ENCODE measurements at regions not wholly inside any gene's neighbourhood (a gene's known extent, or its start where the extent isn't known, plus 50 kb on each side); places are given as distances from the start of the nearest gene placed in this dataset.

DNA sequence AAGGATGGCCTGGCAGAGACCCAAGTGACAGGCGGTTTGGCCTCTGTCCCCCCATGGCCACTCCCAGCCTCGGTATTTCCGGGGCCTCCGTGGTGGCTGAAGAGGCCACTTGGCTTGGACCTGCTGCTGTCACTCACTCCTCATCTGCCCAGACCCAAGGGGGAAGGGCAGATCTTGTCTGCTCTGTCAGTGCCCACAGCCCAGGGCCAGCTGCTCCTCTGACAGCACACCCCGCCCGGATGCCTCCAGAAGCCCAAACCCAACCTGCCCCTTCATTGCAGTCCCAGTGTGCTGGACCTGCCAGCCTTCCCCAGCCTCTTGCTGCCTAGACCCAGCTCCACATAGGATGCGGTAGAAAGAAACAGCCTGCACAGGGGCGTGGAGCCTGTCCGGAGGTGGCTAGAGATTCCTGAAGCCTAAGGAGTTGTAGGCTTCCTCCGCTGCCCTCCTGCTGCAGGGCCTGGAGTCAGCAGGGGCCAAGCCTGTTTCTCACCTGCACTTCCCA, 52.0 kb downstream of the MAGEF1 start:
- Histone ChIP-seq H3K27ac (ENCODE audit: low read length) (no peak overlapping the region), H3K4me1 (ENCODE audit: control insufficient read depth, insufficient read depth, low read length) (no peaks in the 10 kb centered on the region), H3K9me3 (ENCODE audit: control insufficient read depth, low read length) (no peaks in the 10 kb centered on the region), H3K4me3 (ENCODE audit: low read length) (no peak overlapping the region), H3K27me3 (ENCODE audit: control insufficient read depth, insufficient read depth) (no peaks in the 10 kb centered on the region)
- 65% methylated on average over 10 of the region's 10 CpGs for WGBS
- DNase-seq (peak in 2 of 3 donors; percentile 30 to 32), ATAC-seq (peak in 1 of 2 donors; percentile 13)
- intact Hi-C loops (cut with DNase I) = no loop called here

DNA sequence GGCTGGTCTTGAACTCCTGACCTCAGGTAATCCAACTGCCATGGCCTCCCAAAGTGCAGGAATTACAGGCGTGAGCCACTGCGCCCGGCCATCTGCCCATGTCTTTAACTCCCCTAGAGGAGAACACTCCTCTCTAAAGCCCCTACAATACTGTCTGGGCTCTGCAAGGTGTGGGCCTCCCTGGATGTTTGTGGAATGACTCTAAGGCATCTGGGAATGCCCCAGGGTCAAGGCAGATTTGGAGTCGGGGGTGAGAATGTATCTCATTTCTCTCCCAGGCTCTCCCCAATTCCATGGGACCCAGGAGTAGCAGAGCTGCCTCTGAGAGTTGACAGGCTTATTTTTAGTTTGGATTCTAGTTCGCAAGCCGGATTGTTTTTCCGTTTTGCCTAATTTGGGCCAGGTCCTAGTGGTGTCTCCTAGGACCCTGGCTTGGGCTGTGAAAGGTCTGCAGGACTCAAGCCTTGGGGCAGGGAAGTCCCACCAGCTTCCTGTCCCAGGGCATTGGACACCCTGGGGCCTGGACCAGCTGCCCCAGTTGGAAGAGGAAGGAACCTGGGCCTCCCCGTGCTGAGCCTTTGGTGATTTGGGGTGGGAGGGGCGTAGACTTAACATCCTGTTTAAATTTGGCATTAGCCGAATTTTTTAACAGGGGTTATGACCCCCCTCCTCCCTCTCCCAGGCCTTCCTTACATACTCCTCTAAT, 53.5 kb downstream of the MAGEF1 start:
- no peaks in the 10 kb centered on the region for H3K4me1 ChIP-seq (ENCODE audit: control insufficient read depth, insufficient read depth, low read length)
- no peaks in the 10 kb centered on the region for H3K9me3 ChIP-seq (ENCODE audit: control insufficient read depth, low read length)
- intact Hi-C loops (cut with DNase I) = no loop called here
- ATAC-seq (peak; percentile 25 to 44), DNase-seq (peak in 1 of 3 donors; percentile 66)
- no peak overlapping the region for H3K27ac ChIP-seq (ENCODE audit: low read length)
- no peaks in the 10 kb centered on the region for H3K27me3 ChIP-seq (ENCODE audit: control insufficient read depth, insufficient read depth)
- H3K4me3 ChIP-seq (ENCODE audit: low read length) = no peak overlapping the region
- 53% methylated on average over 10 of the region's 10 CpGs for whole genome bisulfite sequencing

DNA sequence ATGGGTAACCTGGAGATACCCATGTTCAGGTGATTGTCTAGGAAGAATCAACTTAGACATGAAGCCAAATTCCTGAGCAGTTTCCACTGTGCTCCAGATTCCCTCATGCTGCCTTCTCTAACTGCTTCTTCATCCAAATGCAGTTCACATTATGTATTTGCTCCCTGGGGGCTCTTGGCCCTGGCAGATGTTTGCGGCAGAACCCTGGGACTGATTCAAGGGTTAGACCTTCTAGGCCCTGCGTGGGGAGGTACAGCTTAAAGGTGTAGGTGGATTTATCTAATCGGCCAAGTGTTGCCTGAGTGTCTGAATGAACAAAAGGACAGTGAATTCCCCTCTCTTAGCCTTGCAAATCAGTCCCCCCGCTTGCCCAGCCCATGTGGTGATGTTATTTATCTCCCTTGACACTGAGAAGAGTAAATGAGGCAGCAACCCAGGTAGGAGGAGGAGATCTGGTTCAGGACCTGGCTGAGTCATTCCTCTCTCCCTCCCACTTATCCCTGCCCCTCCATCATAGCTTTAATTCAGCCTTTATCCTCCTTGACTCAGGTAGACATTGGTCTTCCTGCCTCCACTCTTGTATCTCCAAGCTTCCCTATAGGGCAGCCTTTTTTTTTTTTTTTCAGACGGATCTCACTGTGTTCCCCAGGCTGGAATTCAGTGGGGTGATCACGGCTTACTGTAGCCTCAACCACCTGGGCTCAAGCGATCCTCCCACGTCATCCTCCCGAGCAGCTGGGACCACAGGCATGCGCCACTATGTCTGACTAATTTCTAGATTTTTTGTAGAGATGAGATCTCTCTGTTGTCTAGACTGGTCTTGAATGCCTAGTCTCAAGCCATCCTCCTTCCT, 54.8 kb downstream of the MAGEF1 start:
- Histone ChIP-seq H3K9me3 (ENCODE audit: control insufficient read depth, low read length) (no peaks in the 10 kb centered on the region), H3K4me1 (ENCODE audit: control insufficient read depth, insufficient read depth, low read length) (no peaks in the 10 kb centered on the region), H3K27me3 (ENCODE audit: control insufficient read depth, insufficient read depth) (no peaks in the 10 kb centered on the region), H3K27ac (ENCODE audit: low read length) (no peak overlapping the region), H3K4me3 (ENCODE audit: low read length) (no peak overlapping the region)
- intact Hi-C loops (cut with DNase I) = no loop called here
- ATAC-seq (peak in 1 of 2 donors; percentile 28), DNase-seq (peak in 1 of 3 donors; percentile 7)
- 81% methylated on average over 10 of the region's 10 CpGs for WGBS

DNA sequence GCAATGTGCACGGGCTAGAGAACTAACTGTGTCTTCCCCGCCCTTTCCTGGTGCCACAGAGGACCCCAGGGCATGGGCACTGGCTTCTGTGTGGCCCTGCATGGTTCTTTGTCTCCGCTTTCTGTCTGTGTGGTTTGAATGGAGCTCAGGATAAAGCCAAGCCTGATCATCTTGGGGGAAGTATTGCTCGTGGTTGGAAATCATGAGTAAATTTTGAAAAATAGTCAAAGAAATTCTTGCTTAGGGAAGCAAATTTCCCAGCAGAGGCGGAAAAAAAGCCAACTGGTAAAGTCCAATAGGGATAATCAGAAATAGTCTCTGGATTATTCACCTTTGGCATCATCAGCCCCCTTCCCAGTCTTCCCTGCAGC, 55.4 kb downstream of the MAGEF1 start:
- Histone ChIP-seq H3K4me3 (ENCODE audit: low read length) (no peak overlapping the region), H3K9me3 (ENCODE audit: control insufficient read depth, low read length) (no peaks in the 10 kb centered on the region), H3K27me3 (ENCODE audit: control insufficient read depth, insufficient read depth) (no peaks in the 10 kb centered on the region), H3K27ac (ENCODE audit: low read length) (no peak overlapping the region), H3K4me1 (ENCODE audit: control insufficient read depth, insufficient read depth, low read length) (no peaks in the 10 kb centered on the region)
- WGBS = 51% methylated on average over 5 of the region's 5 CpGs
- no peak for ATAC-seq
- intact Hi-C loops (cut with DNase I) = no loop called here
- DNase-seq = no peak

DNA sequence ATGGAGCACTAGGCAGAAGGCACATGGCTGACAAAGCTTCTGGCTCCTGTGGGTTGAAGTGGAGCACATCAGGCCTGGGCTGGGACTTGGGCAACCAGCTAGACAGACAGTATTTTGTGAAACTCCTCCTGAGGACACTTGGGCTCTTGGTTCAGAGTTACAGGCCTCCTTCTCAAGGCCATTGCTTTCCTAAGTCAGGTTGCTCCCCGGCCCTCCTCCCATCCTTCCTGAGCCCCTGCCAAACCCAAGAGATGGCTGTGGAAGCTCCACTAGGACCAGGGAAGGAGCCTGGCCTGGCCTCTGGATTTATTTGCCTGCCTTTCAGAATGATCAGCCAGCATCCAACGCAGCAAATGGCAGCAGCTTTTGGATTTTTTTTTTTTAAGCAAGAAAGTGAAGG, 56.3 kb downstream of the MAGEF1 start:
- Histone ChIP-seq H3K4me3 (ENCODE audit: low read length) (no peak overlapping the region), H3K27ac (ENCODE audit: low read length) (no peak overlapping the region), H3K27me3 (ENCODE audit: control insufficient read depth, insufficient read depth) (no peaks in the 10 kb centered on the region), H3K9me3 (ENCODE audit: control insufficient read depth, low read length) (no peaks in the 10 kb centered on the region), H3K4me1 (ENCODE audit: control insufficient read depth, insufficient read depth, low read length) (no peaks in the 10 kb centered on the region)
- ATAC-seq (no peak), DNase-seq (peak in 1 of 3 donors; percentile 11)
- intact Hi-C loops (cut with DNase I) = no loop called here
- 75% methylated on average over 2 of the region's 2 CpGs for WGBS

DNA sequence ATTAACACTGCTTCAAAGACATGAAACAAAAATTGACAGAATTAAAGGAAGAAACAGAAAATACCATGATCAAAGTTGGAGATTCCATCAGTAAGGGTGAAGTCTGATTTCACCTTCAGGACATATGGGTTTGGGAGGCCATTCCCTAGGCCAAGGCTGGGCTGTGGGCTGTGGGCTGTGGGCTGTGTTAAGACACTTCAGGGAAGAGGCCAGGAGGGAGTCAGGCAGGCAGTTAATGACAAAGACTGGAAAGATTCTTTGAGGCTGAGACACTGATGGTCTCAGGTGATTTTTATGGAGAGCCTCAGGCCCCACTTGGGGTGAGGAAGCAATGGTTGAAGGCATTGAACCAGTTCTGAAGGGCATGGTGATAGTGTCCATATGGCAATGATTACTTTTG, 57.5 kb downstream of the MAGEF1 start:
- ATAC-seq (no peak), DNase-seq (peak in 1 of 3 donors; percentile 10)
- intact Hi-C loops (cut with DNase I) = no loop called here
- Histone ChIP-seq H3K4me1 (ENCODE audit: control insufficient read depth, insufficient read depth, low read length) (no peaks in the 10 kb centered on the region), H3K27ac (ENCODE audit: low read length) (no peak overlapping the region), H3K4me3 (ENCODE audit: low read length) (no peak overlapping the region), H3K9me3 (ENCODE audit: control insufficient read depth, low read length) (no peaks in the 10 kb centered on the region), H3K27me3 (ENCODE audit: control insufficient read depth, insufficient read depth) (no peaks in the 10 kb centered on the region)

DNA sequence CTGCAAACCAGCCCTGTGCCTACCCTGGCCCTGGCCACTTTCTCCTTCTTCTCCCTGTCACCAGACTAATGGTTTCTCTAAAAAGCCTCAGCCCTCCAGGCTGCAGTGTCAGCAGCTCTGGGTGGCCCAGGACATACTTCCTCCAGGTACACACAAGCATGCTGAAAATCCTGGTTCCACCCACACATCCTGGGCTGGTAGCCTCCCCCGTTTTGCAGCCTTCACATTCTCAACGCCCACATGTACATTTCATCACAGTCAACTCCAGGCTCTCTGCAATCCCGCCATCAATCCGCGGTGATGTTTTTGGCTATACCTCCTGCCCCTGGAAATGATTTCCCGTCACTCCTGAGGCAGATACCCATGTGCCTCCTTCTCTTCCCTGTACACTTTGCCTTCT, 59.4 kb downstream of the MAGEF1 start:
- Histone ChIP-seq H3K27me3 (ENCODE audit: control insufficient read depth, insufficient read depth) (no peaks in the 10 kb centered on the region), H3K4me1 (ENCODE audit: control insufficient read depth, insufficient read depth, low read length) (no peaks in the 10 kb centered on the region), H3K27ac (ENCODE audit: low read length) (no peak overlapping the region), H3K4me3 (ENCODE audit: low read length) (no peak overlapping the region), H3K9me3 (ENCODE audit: control insufficient read depth, low read length) (no peaks in the 10 kb centered on the region)
- 69% methylated on average over 6 of the region's 6 CpGs for WGBS
- intact Hi-C loops (cut with DNase I) = no loop called here
- peak in 1 of 3 donors; percentile 5 for DNase-seq
- no peak for ATAC-seq

DNA sequence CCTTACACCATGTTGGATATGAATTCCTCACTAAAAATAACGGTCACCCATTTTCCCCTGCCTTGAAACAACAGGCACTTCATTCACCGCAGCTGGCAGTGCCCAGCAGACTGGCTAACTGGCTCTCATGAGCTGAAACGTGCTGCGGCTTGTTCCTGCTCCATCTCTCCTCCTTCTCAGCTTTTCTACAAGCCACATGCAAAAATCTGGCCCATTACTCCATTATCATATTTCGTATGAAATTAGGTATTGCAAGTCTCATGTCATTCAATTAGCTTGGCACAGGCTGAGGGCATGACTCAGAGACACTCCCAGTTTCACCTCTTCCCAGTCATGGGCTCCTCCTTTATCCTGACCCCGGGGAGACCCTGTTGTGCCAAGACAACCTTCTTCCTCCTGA, 60.0 kb downstream of the MAGEF1 start:
- peak; percentile 11 to 51 for ATAC-seq
- peak in 1 of 3 donors; percentile 29 for DNase-seq
- H3K27ac ChIP-seq (ENCODE audit: low read length) = no peak overlapping the region
- H3K9me3 ChIP-seq (ENCODE audit: control insufficient read depth, low read length) = no peaks in the 10 kb centered on the region
- intact Hi-C loops (cut with DNase I) = no loop called here
- no peak overlapping the region for H3K4me3 ChIP-seq (ENCODE audit: low read length)
- H3K4me1 ChIP-seq (ENCODE audit: control insufficient read depth, insufficient read depth, low read length) = no peaks in the 10 kb centered on the region
- 72% methylated on average over 6 of the region's 6 CpGs for WGBS
- no peaks in the 10 kb centered on the region for H3K27me3 ChIP-seq (ENCODE audit: control insufficient read depth, insufficient read depth)

DNA sequence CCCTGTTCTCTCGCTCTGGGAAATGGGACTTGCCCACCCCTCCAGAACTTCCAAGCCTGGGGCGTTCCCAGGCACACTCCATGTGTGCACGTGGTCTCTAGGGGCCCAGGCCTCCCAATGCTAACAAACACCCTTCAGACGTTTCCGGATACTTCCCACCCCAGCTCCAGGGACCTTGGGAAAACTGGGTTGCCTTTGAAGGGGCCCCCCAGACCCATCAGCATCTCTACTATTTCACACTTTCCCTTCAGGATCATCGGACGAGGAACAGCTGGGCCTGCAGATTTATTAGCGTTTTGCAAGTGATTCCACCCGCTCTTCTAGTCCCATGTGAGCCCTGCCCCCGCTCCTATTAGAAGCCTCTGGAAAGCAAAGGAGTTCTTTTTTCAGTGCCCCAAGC, 63.2 kb downstream of the MAGEF1 start:
- no peaks in the 10 kb centered on the region for H3K4me1 ChIP-seq (ENCODE audit: control insufficient read depth, insufficient read depth, low read length)
- no peak for ATAC-seq
- H3K27ac ChIP-seq (ENCODE audit: low read length) = no peak overlapping the region
- H3K4me3 ChIP-seq (ENCODE audit: low read length) = no peak overlapping the region
- peak in 1 of 3 donors; percentile 31 for DNase-seq
- intact Hi-C loops (cut with DNase I) = no loop called here
- 69% methylated on average over 10 of the region's 10 CpGs for WGBS
- no peaks in the 10 kb centered on the region for H3K9me3 ChIP-seq (ENCODE audit: control insufficient read depth, low read length)
- H3K27me3 ChIP-seq (ENCODE audit: control insufficient read depth, insufficient read depth) = no peaks in the 10 kb centered on the region

DNA sequence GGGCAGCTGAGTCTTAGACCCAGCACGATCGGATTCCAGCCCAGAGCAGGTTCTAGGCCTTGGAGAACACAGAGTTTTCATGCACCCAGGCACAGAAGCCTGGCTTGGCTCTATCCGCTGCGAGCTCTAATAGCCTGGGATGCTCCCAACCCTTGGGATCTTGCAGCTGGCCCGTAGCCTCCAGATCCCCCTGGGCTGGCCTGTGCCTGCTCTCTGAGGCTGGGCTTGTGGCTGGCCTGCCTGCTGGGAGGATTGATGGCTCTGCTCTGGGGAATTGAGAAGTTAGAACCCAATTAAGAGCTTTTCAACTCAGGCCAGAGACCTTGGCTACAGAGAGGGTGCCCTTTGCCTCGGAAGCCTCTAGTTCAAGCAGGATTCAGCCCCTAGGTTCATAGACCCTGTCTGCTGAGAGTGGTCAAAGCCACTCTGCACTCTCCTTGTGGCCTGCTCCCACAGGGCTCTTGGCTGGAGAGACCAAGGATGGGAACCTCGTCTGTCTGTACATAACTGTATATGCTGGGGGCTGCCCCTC, 64.4 kb downstream of the MAGEF1 start:
- Histone ChIP-seq H3K27me3 (ENCODE audit: control insufficient read depth, insufficient read depth) (no peaks in the 10 kb centered on the region), H3K9me3 (ENCODE audit: control insufficient read depth, low read length) (no peaks in the 10 kb centered on the region), H3K4me3 (ENCODE audit: low read length) (no peak overlapping the region), H3K27ac (ENCODE audit: low read length) (no peak overlapping the region), H3K4me1 (ENCODE audit: control insufficient read depth, insufficient read depth, low read length) (no peaks in the 10 kb centered on the region)
- intact Hi-C loops (cut with DNase I) = no loop called here
- ATAC-seq (no peak), DNase-seq (peak in 1 of 3 donors; percentile 48)
- WGBS = 84% methylated on average over 7 of the region's 7 CpGs

DNA sequence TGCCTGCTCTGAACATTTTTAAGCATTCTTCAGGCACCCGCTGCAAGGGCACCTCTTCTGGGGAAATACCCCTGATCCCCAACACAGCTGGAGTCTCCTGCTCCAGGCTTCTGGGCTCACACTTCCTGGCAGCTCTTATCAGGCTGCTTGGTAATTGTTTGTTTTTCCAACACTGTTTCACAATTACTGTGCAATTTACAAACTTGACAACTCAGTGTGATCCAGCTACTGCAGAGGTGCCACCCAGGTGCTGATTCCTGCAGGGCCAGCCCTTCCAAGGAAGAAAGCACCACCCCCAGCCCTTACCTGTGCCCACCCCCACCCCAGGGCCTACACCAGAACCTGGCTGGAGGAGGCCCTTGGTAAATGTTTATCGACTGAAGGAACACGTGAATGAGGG, 66.5 kb downstream of the MAGEF1 start:
- DNase-seq (peak in 1 of 3 donors; percentile 37), ATAC-seq (peak in 1 of 2 donors; percentile 47)
- 67% methylated on average over 3 of the region's 3 CpGs for WGBS
- Histone ChIP-seq H3K9me3 (ENCODE audit: control insufficient read depth, low read length) (no peaks in the 10 kb centered on the region), H3K4me1 (ENCODE audit: control insufficient read depth, insufficient read depth, low read length) (no peaks in the 10 kb centered on the region), H3K27me3 (ENCODE audit: control insufficient read depth, insufficient read depth) (no peaks in the 10 kb centered on the region), H3K27ac (ENCODE audit: low read length) (no peak overlapping the region), H3K4me3 (ENCODE audit: low read length) (no peak overlapping the region)
- intact Hi-C loops (cut with DNase I) = no loop called here
